GM06990 (cell line): ENCODE measurements at regions not wholly inside any gene's neighbourhood (a gene's known extent, or its start where the extent isn't known, plus 50 kb on each side); places are given as distances from the start of the nearest gene placed in this dataset.

Experiments used
- DNase-seq: peaks from one replicate; pipeline ENCODE4 v3.0.0-alpha.2; 2011; ENCODE audit not compliant: insufficient read length; ENCODE audit errors: extremely low read depth
- H3K27me3 ChIP-seq: replicated peaks from 2 replicates; pipeline ENCODE4 v1.6.0; 2011; ENCODE audit warnings: low read length; ENCODE audit not compliant: control insufficient read depth, insufficient read depth
- H3K36me3 ChIP-seq: 2 replicates; pipeline ENCODE4 v1.5.1; 2011; ENCODE audit warnings: low read length; ENCODE audit not compliant: control insufficient read depth, insufficient read depth
- H3K4me3 ChIP-seq: replicated peaks from 2 replicates; pipeline ENCODE4 v1.5.1; 2011; ENCODE audit warnings: low read depth, mild to moderate bottlenecking, control low read depth, low read length
- CTCF ChIP-seq: IDR thresholded peaks from 2 replicates; pipeline ENCODE4 v1.5.1; 2011; ENCODE audit warnings: low read length, control low read depth, mild to moderate bottlenecking, inconsistent platforms; ENCODE audit not compliant: insufficient read depth, poor library complexity, severe bottlenecking

GRCh38 chr6:15132167-15132566 is 113.7 kb upstream of the JARID2 start:
- Histone ChIP-seq H3K4me3 (no peak overlapping the region), H3K27me3 (no peaks in the 10 kb centered on the region)
- no peak for DNase-seq

GRCh38 chr6:15132854-15133670 is 112.8 kb upstream of the JARID2 start:
- DNase-seq = no peak
- H3K4me3 ChIP-seq = no peak overlapping the region

More at GRCh38 chr6:15132167-15132566, 113.7 kb upstream of the JARID2 start:
- no peak for TF ChIP-seq CTCF
- no peaks in the 10 kb centered on the region for H3K36me3 ChIP-seq

GRCh38 chr6:15137086-15137485 is 108.8 kb upstream of the JARID2 start:
- H3K27me3 ChIP-seq = no peaks in the 10 kb centered on the region
- TF ChIP-seq CTCF = no peak
- no peaks in the 10 kb centered on the region for H3K36me3 ChIP-seq
- no peak overlapping the region for H3K4me3 ChIP-seq
- DNase-seq = no peak

More at GRCh38 chr6:15132854-15133670, 112.8 kb upstream of the JARID2 start:
- H3K36me3 ChIP-seq = no peaks in the 10 kb centered on the region
- no peaks in the 10 kb centered on the region for H3K27me3 ChIP-seq
- TF ChIP-seq CTCF = no peak

GRCh38 chr6:15143086-15143485 is 102.8 kb upstream of the JARID2 start:
- no peak for TF ChIP-seq CTCF
- Histone ChIP-seq H3K36me3 (no peaks in the 10 kb centered on the region), H3K27me3 (no peaks in the 10 kb centered on the region), H3K4me3 (no peak overlapping the region)
- DNase-seq = no peak

- no peak for TF ChIP-seq CTCF
- Histone ChIP-seq H3K4me3 (no peak overlapping the region), H3K27me3 (no peaks in the 10 kb centered on the region), H3K36me3 (no peaks in the 10 kb centered on the region)
- no peak for DNase-seq
Observed at GRCh38 chr6:15143540-15143939, 102.3 kb upstream of the JARID2 start.
